ENCODE measurements at regions not wholly inside any gene's neighbourhood (a gene's known extent, or its start where the extent isn't known, plus 50 kb on each side); places are given as distances from the start of the nearest gene placed in this dataset.

DNA sequence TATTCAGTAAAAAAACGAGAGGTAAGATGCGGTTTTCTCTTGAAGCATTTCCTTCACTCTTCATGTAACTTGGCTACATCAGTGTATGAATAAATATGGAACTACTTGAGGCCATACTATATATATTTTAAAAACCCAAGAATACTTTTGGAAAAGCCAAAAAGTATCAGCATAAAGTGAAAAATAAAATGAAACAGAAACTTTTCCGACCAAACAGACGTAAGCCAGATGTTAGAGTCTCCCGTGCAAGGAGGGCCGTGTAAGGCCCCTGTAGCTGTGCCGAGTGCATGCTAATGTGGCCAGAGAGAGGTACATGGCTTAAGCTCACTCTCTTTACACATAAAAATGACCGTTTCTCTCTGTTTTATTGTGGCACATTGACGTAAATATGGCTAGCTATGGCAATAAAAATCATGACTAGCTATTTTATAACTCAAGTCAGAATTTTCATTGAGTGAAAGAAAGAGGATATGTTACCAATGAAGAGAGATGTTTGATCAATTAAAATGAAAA lies 140.1 kb upstream of the GMDS start:
- no peak overlapping the region for H3K4me3 ChIP-seq (ENCODE audit: low read length)
- no peaks in the 10 kb centered on the region for H3K27me3 ChIP-seq (ENCODE audit: control insufficient read depth, insufficient read depth, low read length)
- WGBS (ENCODE audit: insufficient coverage) = no CpG with 5 or more reads among the region's 9 CpGs
- H3K9me3 ChIP-seq (replicated peaks; ENCODE audit: control insufficient read depth, low read depth, low read length) = peaks cover 3% of the 10 kb centered on the region
- DNase-seq = peak; percentile 78
- no peaks in the 10 kb centered on the region for H3K4me1 ChIP-seq (ENCODE audit: control insufficient read depth, insufficient read depth, low read length)
- peak overlapping the region; percentile 33 for H3K27ac ChIP-seq (ENCODE audit: low read length)
- no peaks in the 10 kb centered on the region for H3K36me3 ChIP-seq (ENCODE audit: control insufficient read depth, insufficient read depth, low read length)

DNA sequence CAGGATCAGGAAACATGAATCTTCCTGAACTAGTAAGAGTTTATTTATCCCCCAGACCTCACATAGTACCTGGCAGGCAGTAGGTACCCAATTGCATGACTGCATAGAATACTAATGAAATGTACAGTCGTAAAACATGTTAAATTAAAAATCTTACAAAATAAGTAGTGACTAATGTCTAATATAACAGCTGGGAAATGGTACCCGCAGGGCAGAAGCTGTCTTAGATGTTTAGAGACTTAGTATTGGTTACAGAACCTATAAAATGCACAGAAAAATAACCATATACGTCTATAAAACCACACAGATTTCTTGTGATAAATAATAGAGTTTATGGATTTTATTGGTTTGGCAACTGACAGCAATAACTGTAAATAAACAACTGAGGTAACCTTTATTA lies 139.1 kb upstream of the GMDS start:
- Histone ChIP-seq H3K9me3 (replicated peaks; ENCODE audit: control insufficient read depth, low read depth, low read length) (peaks cover 3% of the 10 kb centered on the region), H3K4me1 (ENCODE audit: control insufficient read depth, insufficient read depth, low read length) (no peaks in the 10 kb centered on the region), H3K4me3 (ENCODE audit: low read length) (no peak overlapping the region), H3K36me3 (ENCODE audit: control insufficient read depth, insufficient read depth, low read length) (no peaks in the 10 kb centered on the region), H3K27me3 (ENCODE audit: control insufficient read depth, insufficient read depth, low read length) (no peaks in the 10 kb centered on the region), H3K27ac (ENCODE audit: low read length) (no peak overlapping the region)
- DNase-seq = no peak
- WGBS (ENCODE audit: insufficient coverage) = no CpG with 5 or more reads among the region's 3 CpGs

DNA sequence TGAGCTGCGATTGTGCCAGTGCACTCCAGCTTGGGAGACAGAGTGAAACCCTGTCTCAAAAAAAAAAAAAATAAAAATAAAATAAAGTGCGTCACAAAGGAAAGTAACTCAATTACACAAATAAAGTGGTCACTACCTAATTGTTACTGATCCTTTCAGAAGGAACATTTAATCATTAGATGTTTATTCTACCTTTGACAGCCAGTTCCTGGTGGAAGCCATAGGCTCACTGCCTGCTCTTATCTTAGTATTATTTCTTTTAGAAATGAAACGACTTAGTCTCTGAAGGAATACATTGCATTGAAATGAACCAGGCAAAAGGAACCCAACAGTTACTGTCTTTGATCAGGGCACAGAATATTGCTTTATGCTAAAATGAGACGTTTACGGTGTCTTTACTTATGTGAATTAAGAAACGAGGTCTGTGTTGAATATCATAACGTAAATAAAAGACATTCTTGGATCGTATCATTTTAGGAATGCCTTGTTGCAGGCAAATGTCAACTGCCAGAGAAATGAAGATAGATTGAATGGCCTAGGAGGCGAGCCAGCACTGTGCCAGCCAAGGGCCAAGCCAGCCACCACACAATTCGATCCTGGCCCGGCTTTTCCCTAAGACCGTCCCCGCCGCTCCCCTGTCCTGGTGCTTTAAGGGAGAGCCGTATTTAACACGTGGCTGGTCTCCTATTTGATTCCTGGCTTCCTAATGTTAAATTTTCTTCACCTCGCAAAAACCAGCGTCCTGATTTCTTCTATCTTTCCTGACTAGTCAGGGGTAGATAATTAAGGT lies 136.7 kb upstream of the GMDS start:
- Histone ChIP-seq H3K4me3 (ENCODE audit: low read length) (no peak overlapping the region), H3K27ac (ENCODE audit: low read length) (no peak overlapping the region)

DNA sequence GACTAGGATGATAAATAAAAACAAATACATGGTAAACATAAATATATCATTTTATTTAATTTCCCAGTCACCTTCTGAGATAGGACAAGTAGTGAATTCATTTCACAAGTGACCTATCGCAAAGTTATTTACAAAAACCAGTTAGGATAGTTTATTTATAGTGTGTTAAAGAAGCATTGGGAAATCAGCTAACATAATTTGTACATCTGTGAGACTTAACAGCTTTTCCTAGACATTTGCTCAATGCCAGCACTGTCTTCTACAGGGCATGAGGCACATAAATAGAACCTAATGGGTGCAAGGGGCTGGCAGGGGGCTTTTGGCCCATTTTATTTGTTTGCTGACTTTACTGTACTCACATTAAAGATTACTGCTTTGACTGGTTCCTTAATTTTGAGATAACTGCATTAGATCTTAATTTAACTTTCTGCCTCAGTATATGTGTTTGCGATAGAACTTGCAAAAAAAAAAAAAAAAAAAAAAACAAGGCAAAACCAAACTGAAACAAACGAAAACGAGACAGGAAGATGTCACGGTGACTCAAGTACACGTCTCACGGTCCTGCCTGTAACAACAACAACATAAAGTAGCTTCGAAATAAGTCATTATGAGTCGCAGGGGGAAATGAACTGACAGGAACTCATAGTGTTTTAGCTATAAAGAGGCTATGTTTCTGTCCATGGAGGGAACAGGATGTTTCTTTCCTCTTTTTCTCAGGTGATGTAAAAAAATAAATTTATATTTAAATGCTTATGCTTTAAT lies 133.7 kb upstream of the GMDS start:
- Histone ChIP-seq H3K36me3 (ENCODE audit: control insufficient read depth, insufficient read depth, low read length) (no peaks in the 10 kb centered on the region), H3K4me1 (ENCODE audit: control insufficient read depth, insufficient read depth, low read length) (no peaks in the 10 kb centered on the region), H3K4me3 (ENCODE audit: low read length) (no peak overlapping the region), H3K27ac (ENCODE audit: low read length) (no peak overlapping the region), H3K27me3 (ENCODE audit: control insufficient read depth, insufficient read depth, low read length) (no peaks in the 10 kb centered on the region), H3K9me3 (replicated peaks; ENCODE audit: control insufficient read depth, low read depth, low read length) (no peaks in the 10 kb centered on the region)
- WGBS (ENCODE audit: insufficient coverage) = no CpG with 5 or more reads among the region's 9 CpGs
- no peak for DNase-seq

More for the DNA sequence above, 136.7 kb upstream of the GMDS start:
- WGBS (ENCODE audit: insufficient coverage) = 88% methylated on average over 10 of the region's 18 CpGs
- peaks cover 3% of the 10 kb centered on the region for H3K9me3 ChIP-seq (replicated peaks; ENCODE audit: control insufficient read depth, low read depth, low read length)
- no peak for DNase-seq
- H3K4me1 ChIP-seq (ENCODE audit: control insufficient read depth, insufficient read depth, low read length) = no peaks in the 10 kb centered on the region
- H3K27me3 ChIP-seq (ENCODE audit: control insufficient read depth, insufficient read depth, low read length) = no peaks in the 10 kb centered on the region
- H3K36me3 ChIP-seq (ENCODE audit: control insufficient read depth, insufficient read depth, low read length) = no peaks in the 10 kb centered on the region

DNA sequence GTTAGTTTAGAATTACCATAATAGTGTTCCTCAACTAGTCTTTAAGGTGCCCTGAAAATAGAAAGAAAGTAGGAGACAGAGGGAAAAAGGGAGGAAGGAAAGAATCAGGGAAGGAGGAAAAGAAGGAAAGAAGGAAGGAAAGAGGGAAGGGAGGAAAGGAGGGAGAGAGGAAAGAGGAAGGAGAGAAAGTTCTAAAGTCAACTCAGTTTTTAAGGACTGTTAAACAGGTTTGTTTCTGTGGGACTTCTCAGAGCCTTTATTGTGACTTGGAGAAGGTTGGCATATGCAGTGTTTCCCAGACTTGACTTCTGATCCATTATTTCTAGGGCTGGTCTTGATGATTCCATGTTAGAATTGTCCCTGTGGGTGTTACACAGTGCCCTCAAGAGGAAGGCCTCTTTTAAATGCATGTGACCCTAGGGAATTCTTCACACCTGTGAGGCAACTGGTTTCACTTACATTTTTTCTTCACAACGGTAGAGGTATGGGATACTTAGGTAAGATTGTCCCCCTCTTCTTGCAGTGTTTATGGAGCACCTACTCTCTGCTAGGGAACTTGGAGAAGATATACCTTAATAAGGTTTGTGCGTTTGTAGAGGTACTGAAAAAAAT lies 132.7 kb upstream of the GMDS start:
- Histone ChIP-seq H3K4me1 (ENCODE audit: control insufficient read depth, insufficient read depth, low read length) (no peaks in the 10 kb centered on the region), H3K27ac (ENCODE audit: low read length) (no peak overlapping the region), H3K36me3 (ENCODE audit: control insufficient read depth, insufficient read depth, low read length) (no peaks in the 10 kb centered on the region), H3K27me3 (ENCODE audit: control insufficient read depth, insufficient read depth, low read length) (no peaks in the 10 kb centered on the region), H3K9me3 (replicated peaks; ENCODE audit: control insufficient read depth, low read depth, low read length) (no peaks in the 10 kb centered on the region), H3K4me3 (ENCODE audit: low read length) (no peak overlapping the region)
- WGBS (ENCODE audit: insufficient coverage) = no CpG with 5 or more reads among the region's 2 CpGs
- DNase-seq = no peak

DNA sequence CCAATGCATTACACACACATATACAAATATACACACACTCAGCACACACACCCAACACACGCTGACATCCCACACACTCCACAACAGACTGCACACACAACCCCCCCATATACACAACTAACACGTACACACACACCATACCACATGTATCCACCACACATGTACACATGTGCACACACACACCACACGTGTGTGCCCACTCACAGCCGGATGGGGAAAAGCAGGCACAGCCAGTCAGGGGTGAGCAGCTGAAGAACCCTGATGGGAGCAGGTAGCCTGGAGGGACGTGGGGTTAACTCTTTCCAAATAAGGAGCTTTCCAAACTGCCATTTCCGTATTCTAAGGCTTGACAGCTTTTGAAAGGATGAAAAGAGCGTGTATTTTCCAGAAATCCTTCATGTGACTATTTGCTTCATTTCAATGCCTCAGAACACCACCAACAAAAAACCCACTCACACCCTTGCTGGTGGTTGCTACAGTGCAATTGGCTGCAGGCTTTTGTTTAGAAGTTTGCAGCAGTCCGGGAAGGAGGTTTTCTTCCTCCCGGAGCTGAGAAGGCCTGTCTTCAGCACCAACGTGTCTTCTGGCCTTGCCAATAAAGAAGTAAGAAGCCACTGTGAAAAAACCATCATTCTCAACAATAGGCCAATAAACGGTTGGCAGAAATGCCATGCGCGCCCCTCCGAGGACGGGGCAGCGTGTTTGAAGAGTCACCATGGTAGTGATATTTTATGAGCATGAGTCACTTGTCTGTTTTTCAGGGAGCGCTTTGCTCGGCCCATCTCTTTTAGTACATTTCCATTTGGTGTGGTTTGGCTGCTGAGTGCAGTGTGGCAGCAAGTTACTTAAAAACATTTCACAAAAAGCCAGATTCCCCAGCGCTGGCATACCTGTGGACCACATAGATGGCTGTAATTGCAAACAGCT lies 131.3 kb upstream of the GMDS start:
- Histone ChIP-seq H3K4me1 (ENCODE audit: control insufficient read depth, insufficient read depth, low read length) (no peaks in the 10 kb centered on the region), H3K9me3 (replicated peaks; ENCODE audit: control insufficient read depth, low read depth, low read length) (no peaks in the 10 kb centered on the region), H3K4me3 (ENCODE audit: low read length) (no peak overlapping the region), H3K36me3 (ENCODE audit: control insufficient read depth, insufficient read depth, low read length) (no peaks in the 10 kb centered on the region), H3K27me3 (ENCODE audit: control insufficient read depth, insufficient read depth, low read length) (no peaks in the 10 kb centered on the region), H3K27ac (ENCODE audit: low read length) (no peak overlapping the region)
- DNase-seq = no peak
- 50% methylated on average over 2 of the region's 19 CpGs for WGBS (ENCODE audit: insufficient coverage)

DNA sequence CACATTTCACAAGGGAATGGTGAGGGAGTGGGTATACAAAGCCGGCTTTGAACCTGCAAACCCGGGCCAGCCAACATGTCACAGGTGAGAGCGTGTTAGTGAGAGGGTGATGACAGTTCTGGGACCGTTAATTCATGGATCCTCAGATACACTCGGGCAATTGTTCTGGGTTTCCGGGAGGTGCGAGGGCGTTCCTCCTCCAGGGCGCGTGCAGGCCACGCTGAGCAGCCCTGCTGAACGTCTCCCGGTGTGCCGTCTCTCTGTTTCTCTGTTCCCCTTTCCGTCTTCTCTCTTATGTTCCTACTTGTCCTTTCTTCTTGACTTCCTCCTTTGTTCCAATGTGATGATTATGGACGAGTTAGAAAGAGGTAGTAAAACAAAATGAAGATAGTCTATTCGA lies 130.0 kb upstream of the GMDS start:
- no peaks in the 10 kb centered on the region for H3K36me3 ChIP-seq (ENCODE audit: control insufficient read depth, insufficient read depth, low read length)
- no peaks in the 10 kb centered on the region for H3K4me1 ChIP-seq (ENCODE audit: control insufficient read depth, insufficient read depth, low read length)
- no peaks in the 10 kb centered on the region for H3K9me3 ChIP-seq (replicated peaks; ENCODE audit: control insufficient read depth, low read depth, low read length)
- no peak overlapping the region for H3K4me3 ChIP-seq (ENCODE audit: low read length)
- WGBS (ENCODE audit: insufficient coverage) = 34% methylated on average over 13 of the region's 17 CpGs
- no peak for DNase-seq
- H3K27me3 ChIP-seq (ENCODE audit: control insufficient read depth, insufficient read depth, low read length) = no peaks in the 10 kb centered on the region
- no peak overlapping the region for H3K27ac ChIP-seq (ENCODE audit: low read length)

DNA sequence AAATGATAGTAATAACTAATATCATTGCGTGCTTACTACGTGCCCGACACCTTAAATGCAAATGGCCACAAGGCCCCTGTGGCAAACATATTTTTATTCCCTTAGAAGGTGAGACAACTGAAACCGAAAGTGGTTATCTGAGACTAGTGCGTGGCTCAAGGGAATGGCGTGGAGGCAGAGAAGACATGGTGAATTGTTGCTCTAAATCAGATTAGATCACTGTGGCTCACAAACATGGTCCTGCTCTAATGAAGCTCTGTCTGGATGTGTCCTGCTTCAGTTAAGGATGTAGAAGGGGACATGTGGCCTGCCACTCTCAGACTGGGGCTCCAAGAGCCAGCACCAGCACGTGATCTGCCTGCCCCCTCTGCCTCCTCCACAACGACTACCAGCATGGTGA lies 124.2 kb upstream of the GMDS start:
- 100% methylated on average over 3 of the region's 8 CpGs for WGBS (ENCODE audit: insufficient coverage)
- Histone ChIP-seq H3K27ac (ENCODE audit: low read length) (no peak overlapping the region), H3K4me3 (ENCODE audit: low read length) (no peak overlapping the region), H3K9me3 (replicated peaks; ENCODE audit: control insufficient read depth, low read depth, low read length) (no peaks in the 10 kb centered on the region), H3K4me1 (ENCODE audit: control insufficient read depth, insufficient read depth, low read length) (no peaks in the 10 kb centered on the region), H3K27me3 (ENCODE audit: control insufficient read depth, insufficient read depth, low read length) (no peaks in the 10 kb centered on the region), H3K36me3 (ENCODE audit: control insufficient read depth, insufficient read depth, low read length) (no peaks in the 10 kb centered on the region)
- DNase-seq = no peak

DNA sequence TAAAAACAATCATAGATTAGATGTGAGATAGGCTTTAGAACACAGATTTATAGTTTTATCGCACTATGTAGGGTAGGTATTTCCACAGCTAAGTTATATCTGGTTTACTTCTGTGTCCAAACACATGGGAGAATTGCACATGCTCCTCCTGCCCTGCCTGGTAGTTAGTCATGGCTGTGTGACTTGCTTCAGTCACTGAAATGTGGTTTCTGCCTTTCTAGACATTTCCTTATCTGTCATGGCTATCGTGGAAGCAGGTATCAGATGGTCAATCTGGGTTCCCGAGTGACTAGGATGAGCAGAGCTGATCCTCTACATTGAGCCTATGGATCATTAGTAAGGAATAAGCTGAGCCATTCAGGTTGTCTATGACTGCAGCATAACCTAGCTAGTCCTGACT lies 117.8 kb upstream of the GMDS start:
- no peaks in the 10 kb centered on the region for H3K4me1 ChIP-seq (ENCODE audit: control insufficient read depth, insufficient read depth, low read length)
- no peak overlapping the region for H3K4me3 ChIP-seq (ENCODE audit: low read length)
- WGBS (ENCODE audit: insufficient coverage) = no CpG with 5 or more reads among the region's 3 CpGs
- H3K27me3 ChIP-seq (ENCODE audit: control insufficient read depth, insufficient read depth, low read length) = no peaks in the 10 kb centered on the region
- H3K27ac ChIP-seq (ENCODE audit: low read length) = no peak overlapping the region
- DNase-seq = no peak
- no peaks in the 10 kb centered on the region for H3K36me3 ChIP-seq (ENCODE audit: control insufficient read depth, insufficient read depth, low read length)
- H3K9me3 ChIP-seq (replicated peaks; ENCODE audit: control insufficient read depth, low read depth, low read length) = no peaks in the 10 kb centered on the region
